ENCODE measurements at regions not wholly inside any gene's neighbourhood (a gene's known extent, or its start where the extent isn't known, plus 50 kb on each side); places are given as distances from the start of the nearest gene placed in this dataset.
"Not testable (repeated sequence)": the region's sequence is repeated elsewhere in the genome, so short reads cannot be mapped to it uniquely, and the experiment has no call there.

DNA sequence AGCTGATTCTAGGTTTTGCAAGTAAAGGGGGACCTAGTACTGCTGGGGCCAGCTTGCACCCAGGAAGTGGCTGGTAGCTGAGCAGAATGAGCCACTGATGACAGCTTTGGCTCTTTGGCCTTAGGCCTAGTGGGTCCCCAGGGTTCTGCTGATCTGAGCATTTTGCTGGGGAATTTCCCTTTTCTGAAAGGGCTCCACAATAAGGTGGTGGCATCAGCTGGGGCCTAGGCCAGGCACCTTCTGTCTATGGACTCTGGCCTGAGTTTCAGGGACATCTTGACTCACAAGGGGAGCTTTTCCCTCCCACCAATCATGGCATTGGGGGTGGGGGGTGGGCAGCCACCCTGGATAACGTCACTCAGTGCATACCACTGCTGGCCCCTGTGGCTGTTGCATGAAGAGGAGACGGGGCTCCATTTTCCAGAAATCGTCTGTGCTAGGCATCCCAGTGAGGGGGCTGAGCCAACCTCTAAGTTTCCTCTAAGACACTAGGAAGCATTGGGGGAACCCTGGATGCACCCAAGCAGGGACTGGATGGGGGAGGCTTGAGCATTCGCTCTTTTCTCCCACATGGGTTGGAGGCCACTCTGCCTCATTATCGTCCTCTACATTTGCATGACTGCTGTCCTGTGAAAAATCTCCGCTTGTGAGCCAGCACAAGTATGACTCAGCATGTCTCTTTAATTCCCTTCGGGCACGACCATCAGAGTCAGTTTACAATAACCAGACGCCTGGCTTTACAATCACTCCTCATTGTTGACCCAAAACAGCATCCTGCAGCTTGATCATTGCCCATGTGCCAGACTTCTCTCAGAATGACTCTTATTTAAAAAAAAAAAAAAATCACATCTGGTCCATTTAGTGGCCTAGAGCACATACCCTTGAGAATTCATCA is 145.0 kb upstream of the THY1 start (continued):
- TF ChIP-seq, protein P1, sequence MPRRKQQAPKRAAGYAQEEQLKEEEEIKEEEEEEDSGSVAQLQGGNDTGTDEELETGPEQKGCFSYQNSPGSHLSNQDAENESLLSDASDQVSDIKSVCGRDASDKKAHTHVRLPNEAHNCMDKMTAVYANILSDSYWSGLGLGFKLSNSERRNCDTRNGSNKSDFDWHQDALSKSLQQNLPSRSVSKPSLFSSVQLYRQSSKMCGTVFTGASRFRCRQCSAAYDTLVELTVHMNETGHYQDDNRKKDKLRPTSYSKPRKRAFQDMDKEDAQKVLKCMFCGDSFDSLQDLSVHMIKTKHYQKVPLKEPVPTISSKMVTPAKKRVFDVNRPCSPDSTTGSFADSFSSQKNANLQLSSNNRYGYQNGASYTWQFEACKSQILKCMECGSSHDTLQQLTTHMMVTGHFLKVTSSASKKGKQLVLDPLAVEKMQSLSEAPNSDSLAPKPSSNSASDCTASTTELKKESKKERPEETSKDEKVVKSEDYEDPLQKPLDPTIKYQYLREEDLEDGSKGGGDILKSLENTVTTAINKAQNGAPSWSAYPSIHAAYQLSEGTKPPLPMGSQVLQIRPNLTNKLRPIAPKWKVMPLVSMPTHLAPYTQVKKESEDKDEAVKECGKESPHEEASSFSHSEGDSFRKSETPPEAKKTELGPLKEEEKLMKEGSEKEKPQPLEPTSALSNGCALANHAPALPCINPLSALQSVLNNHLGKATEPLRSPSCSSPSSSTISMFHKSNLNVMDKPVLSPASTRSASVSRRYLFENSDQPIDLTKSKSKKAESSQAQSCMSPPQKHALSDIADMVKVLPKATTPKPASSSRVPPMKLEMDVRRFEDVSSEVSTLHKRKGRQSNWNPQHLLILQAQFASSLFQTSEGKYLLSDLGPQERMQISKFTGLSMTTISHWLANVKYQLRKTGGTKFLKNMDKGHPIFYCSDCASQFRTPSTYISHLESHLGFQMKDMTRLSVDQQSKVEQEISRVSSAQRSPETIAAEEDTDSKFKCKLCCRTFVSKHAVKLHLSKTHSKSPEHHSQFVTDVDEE (CRISPR knock-in tag; IDR thresholded peaks at IDR 0.05), result peak; percentile 63; the same call in 1 of the 2 replicates
- TF ChIP-seq ESRRG (CRISPR knock-in tag; IDR thresholded peaks at IDR 0.05) (no peak), ZNF70 (CRISPR knock-in tag; IDR thresholded peaks at IDR 0.05) (no peak), BACH2 (CRISPR knock-in tag; IDR thresholded peaks at IDR 0.05; ENCODE audit: borderline replicate concordance) (peak; percentile 96; the same call in 1 of the 2 replicates), ZNF565 (CRISPR knock-in tag; conservative IDR thresholded peaks at IDR 0.05; ENCODE audit: low read depth) (no peak), ZC3H10 (CRISPR knock-in tag; IDR thresholded peaks at IDR 0.05) (no peak)

DNA sequence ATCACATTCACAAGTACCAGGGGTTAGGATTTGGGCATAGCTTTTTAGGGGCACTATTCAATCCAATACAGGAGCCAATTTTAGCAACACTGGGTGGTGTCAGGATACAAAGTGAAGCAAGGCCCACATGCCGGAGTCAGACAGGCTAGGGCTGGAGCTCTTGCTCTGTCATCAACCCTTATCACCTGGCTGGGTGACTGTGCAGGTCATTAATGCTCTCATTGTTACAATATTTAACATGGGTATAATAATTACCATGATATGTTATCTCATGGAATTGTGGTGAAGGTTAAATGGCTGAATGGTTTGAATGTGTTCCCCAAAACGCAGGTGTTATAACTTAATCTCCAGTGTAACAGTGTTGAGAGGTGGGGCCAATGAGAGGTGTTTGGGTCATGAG is 143.3 kb upstream of the THY1 start:
- no peak for TF ChIP-seq GLIS3 (CRISPR knock-in tag; IDR thresholded peaks at IDR 0.05)
- ATAC-seq, result no peak

DNA sequence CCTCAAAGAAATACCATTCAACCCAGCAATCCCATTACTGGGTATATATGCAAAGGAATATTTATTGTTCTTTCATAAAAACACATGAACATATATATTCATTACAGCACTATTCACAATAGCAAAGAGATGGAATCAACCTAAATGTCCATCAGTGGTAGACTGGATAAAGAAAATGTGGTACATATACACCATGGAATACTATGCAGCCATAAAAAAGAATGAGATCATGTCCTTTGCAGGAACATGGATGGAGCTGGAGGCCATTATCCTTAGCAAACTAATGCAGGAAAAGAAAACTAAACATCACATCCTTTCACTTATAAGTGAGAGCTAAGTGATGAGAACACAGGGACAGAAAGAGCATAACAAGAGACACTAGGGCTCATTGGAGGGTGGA is 142.7 kb upstream of the THY1 start:
- peak; percentile 66 for TF ChIP-seq ZNF8 (CRISPR knock-in tag; IDR thresholded peaks at IDR 0.05)
- not testable (repeated sequence) for ATAC-seq

DNA sequence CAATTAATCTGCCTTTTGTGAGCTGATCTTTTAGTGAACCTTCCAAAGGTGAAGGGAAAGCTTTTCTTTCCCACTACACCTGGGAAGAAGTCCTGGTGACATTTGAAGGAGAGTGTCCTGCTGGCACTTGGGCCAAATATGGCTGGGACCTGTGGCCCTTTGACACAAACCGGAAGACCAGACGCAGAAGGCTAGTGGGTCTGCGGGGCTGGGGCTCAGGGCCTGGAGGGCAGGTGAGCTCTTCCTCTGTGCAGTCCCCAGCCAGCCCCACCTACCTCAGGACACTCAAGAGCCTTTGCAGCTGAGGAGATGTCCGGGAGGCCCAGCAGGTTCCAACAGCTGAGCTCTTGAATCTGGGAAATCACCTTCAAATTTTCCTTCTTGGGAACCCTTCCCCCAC is 138.0 kb upstream of the THY1 start:
- ATAC-seq, result no peak
- TF ChIP-seq ZFP3 (CRISPR knock-in tag; IDR thresholded peaks at IDR 0.05) (no peak), ARNTL (CRISPR knock-in tag; IDR thresholded peaks at IDR 0.05; ENCODE audit: borderline replicate concordance, low read depth) (no peak), ISL1 (CRISPR knock-in tag; IDR thresholded peaks at IDR 0.05) (no peak), BACH2 (CRISPR knock-in tag; IDR thresholded peaks at IDR 0.05; ENCODE audit: borderline replicate concordance) (no peak), CSDC2 (CRISPR knock-in tag; IDR thresholded peaks at IDR 0.05) (no peak), ESRRG (CRISPR knock-in tag; IDR thresholded peaks at IDR 0.05) (no peak)
- TF ChIP-seq, protein P1 (CRISPR knock-in tag; IDR thresholded peaks at IDR 0.05), result no peak
- TF ChIP-seq, protein P2, sequence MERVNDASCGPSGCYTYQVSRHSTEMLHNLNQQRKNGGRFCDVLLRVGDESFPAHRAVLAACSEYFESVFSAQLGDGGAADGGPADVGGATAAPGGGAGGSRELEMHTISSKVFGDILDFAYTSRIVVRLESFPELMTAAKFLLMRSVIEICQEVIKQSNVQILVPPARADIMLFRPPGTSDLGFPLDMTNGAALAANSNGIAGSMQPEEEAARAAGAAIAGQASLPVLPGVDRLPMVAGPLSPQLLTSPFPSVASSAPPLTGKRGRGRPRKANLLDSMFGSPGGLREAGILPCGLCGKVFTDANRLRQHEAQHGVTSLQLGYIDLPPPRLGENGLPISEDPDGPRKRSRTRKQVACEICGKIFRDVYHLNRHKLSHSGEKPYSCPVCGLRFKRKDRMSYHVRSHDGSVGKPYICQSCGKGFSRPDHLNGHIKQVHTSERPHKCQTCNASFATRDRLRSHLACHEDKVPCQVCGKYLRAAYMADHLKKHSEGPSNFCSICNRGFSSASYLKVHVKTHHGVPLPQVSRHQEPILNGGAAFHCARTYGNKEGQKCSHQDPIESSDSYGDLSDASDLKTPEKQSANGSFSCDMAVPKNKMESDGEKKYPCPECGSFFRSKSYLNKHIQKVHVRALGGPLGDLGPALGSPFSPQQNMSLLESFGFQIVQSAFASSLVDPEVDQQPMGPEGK (CRISPR knock-in tag; IDR thresholded peaks at IDR 0.05; ENCODE audit: borderline replicate concordance), result no peak

DNA sequence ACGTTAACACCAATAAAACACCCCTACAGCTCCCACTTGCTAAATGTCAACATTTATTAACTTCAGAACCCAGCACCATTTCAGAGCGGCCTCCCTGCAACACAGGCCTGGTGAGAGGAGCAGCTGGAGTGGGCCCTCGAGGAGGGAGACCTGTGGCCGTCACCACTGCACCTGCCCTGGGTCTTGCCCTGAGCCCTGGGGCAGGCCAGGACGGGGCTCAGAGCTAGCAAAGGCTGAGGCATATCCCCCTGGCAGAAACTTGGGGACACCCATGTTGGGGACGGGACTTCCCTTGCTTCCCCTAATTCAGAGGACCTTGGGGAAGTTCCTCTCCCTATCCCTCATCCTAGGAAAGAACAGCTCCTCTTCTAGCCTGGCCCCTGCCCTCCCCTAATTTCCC is 137.3 kb upstream of the THY1 start:
- ATAC-seq, result no peak
- TF ChIP-seq ZC3H10 (CRISPR knock-in tag; IDR thresholded peaks at IDR 0.05) (no peak), ZFP30 (CRISPR knock-in tag; IDR thresholded peaks at IDR 0.05) (no peak), ZFP3 (CRISPR knock-in tag; IDR thresholded peaks at IDR 0.05) (no peak), ZNF8 (CRISPR knock-in tag; IDR thresholded peaks at IDR 0.05) (no peak), ISL1 (CRISPR knock-in tag; IDR thresholded peaks at IDR 0.05) (no peak), ARNTL (CRISPR knock-in tag; IDR thresholded peaks at IDR 0.05; ENCODE audit: borderline replicate concordance, low read depth) (no peak), TCF4 (CRISPR knock-in tag; IDR thresholded peaks at IDR 0.05; ENCODE audit: borderline replicate concordance) (no peak), BACH2 (CRISPR knock-in tag; IDR thresholded peaks at IDR 0.05; ENCODE audit: borderline replicate concordance) (no peak), RARB (CRISPR knock-in tag; IDR thresholded peaks at IDR 0.05) (no peak), CSDC2 (CRISPR knock-in tag; IDR thresholded peaks at IDR 0.05) (no peak), OSR1 (CRISPR knock-in tag; IDR thresholded peaks at IDR 0.05) (no peak), GLIS3 (CRISPR knock-in tag; IDR thresholded peaks at IDR 0.05) (no peak), TOX (CRISPR knock-in tag; IDR thresholded peaks at IDR 0.05; ENCODE audit: borderline replicate concordance) (no peak)
- TF ChIP-seq, protein P2 (CRISPR knock-in tag; IDR thresholded peaks at IDR 0.05; ENCODE audit: borderline replicate concordance), result no peak
- TF ChIP-seq, protein P3, sequence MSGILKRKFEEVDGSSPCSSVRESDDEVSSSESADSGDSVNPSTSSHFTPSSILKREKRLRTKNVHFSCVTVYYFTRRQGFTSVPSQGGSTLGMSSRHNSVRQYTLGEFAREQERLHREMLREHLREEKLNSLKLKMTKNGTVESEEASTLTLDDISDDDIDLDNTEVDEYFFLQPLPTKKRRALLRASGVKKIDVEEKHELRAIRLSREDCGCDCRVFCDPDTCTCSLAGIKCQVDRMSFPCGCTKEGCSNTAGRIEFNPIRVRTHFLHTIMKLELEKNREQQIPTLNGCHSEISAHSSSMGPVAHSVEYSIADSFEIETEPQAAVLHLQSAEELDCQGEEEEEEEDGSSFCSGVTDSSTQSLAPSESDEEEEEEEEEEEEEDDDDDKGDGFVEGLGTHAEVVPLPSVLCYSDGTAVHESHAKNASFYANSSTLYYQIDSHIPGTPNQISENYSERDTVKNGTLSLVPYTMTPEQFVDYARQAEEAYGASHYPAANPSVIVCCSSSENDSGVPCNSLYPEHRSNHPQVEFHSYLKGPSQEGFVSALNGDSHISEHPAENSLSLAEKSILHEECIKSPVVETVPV (CRISPR knock-in tag; IDR thresholded peaks at IDR 0.05), result no peak
